ENCODE measurements at regions not wholly inside any gene's neighbourhood (a gene's known extent, or its start where the extent isn't known, plus 50 kb on each side); places are given as distances from the start of the nearest gene placed in this dataset.

DNA sequence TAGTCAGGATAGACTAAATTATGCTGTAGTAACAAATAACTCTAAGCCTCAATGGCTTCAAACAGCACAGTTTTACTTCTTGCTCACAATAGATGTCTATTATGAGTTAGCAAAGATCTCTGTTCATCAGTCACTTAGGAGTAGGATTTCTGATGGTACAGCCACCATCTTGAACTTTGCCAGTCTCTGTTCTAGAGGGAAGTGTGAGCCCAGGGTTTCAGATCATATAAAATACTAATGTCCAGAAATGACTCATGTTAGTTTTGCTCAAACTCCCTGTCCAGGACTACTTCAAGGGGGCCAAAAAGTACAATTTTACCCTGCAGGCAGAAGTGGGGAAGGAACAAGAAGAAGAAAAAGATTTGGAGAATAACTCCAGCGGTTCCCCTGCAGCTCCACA is 77.1 kb upstream of the LSM6 start:
- TF ChIP-seq, protein P1, sequence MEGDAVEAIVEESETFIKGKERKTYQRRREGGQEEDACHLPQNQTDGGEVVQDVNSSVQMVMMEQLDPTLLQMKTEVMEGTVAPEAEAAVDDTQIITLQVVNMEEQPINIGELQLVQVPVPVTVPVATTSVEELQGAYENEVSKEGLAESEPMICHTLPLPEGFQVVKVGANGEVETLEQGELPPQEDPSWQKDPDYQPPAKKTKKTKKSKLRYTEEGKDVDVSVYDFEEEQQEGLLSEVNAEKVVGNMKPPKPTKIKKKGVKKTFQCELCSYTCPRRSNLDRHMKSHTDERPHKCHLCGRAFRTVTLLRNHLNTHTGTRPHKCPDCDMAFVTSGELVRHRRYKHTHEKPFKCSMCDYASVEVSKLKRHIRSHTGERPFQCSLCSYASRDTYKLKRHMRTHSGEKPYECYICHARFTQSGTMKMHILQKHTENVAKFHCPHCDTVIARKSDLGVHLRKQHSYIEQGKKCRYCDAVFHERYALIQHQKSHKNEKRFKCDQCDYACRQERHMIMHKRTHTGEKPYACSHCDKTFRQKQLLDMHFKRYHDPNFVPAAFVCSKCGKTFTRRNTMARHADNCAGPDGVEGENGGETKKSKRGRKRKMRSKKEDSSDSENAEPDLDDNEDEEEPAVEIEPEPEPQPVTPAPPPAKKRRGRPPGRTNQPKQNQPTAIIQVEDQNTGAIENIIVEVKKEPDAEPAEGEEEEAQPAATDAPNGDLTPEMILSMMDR (IDR thresholded peaks at IDR 0.05): no peak
- no peak for TF ChIP-seq POLR2A (IDR thresholded peaks at IDR 0.05)
